ENCODE measurements at regions not wholly inside any gene's neighbourhood (a gene's known extent, or its start where the extent isn't known, plus 50 kb on each side); places are given as distances from the start of the nearest gene placed in this dataset.

DNA sequence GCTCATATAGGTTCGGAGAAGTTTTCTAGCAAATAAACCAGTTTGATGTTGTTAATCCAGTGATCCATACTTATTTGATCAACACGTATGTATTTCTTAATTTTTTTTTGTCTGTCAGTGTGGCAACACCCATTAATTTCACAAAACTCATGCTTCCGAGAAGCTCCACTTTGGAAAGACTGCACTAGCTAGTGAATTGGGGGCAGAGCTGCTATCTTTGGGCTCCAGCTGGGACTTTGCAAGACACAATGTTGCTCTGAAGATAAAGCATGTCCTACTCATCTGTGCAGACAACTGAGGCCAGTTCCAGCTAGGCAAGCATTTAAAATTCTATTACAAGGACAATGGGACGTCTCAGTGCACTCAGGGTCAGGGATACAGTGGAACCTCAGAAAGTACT, 298.4 kb downstream of the NUAK1 start:
- TF ChIP-seq, protein P1, sequence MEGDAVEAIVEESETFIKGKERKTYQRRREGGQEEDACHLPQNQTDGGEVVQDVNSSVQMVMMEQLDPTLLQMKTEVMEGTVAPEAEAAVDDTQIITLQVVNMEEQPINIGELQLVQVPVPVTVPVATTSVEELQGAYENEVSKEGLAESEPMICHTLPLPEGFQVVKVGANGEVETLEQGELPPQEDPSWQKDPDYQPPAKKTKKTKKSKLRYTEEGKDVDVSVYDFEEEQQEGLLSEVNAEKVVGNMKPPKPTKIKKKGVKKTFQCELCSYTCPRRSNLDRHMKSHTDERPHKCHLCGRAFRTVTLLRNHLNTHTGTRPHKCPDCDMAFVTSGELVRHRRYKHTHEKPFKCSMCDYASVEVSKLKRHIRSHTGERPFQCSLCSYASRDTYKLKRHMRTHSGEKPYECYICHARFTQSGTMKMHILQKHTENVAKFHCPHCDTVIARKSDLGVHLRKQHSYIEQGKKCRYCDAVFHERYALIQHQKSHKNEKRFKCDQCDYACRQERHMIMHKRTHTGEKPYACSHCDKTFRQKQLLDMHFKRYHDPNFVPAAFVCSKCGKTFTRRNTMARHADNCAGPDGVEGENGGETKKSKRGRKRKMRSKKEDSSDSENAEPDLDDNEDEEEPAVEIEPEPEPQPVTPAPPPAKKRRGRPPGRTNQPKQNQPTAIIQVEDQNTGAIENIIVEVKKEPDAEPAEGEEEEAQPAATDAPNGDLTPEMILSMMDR (IDR thresholded peaks at IDR 0.05) = no peak
- Mint-ChIP-seq H3K27me3 (ENCODE audit: low read depth, poor library complexity) (peaks cover 7% of the 10 kb centered on the region), H3K9me3 (no peaks in the 10 kb centered on the region), H3K4me3 (no peak overlapping the region), H3K36me3 (ENCODE audit: low read depth) (no peaks in the 10 kb centered on the region), H3K27ac (no peak overlapping the region), H3K4me1 (peaks cover 9% of the 10 kb centered on the region)
- no peak for DNase-seq

DNA sequence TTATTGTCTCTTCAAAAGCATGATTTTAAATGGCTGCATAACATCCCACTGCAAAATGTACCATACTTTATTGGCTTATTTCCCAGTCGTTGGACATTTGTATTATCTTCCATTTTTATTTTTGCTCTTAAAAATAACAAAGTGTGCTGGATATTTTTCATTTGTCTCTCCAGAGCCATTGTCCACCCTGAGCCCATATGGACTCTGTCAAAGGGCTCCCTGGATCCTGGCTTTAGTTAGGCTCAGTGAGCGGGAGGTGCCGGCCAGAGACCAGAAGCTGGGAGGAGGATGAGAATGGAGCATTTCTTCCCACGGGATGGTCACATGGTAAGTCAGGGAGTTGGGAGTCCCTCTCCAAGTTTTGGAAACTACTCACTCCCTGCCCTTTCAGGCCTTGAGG, 296.9 kb downstream of the NUAK1 start:
- Mint-ChIP-seq H3K4me1 (no peaks in the 10 kb centered on the region), H3K27ac (no peak overlapping the region)
- no peak for DNase-seq

DNA sequence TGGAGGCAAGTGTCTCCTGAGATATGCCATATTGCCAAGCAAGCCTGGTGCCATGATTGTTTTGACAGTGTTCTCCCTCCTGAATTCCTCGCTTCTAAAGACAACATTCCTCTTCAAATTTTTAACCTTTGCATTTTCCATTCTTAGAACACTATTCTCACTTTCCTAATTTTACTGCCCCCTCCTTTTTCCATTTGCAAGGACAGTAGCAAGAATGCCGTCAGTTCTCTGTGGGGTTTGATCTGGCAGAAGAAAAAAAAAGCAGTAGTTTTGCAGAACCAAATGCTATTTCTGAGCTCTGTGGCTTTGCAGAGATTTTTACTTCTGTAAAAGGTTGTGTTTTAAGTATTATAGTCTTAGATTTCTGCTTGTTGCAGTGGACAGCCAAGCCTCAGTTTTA, 295.2 kb downstream of the NUAK1 start:
- no peak for DNase-seq
- H3K27me3 Mint-ChIP-seq (ENCODE audit: low read depth, poor library complexity) = peaks cover 7% of the 10 kb centered on the region
- H3K4me3 Mint-ChIP-seq = no peak overlapping the region
- no peaks in the 10 kb centered on the region for H3K36me3 Mint-ChIP-seq (ENCODE audit: low read depth)
- no peaks in the 10 kb centered on the region for H3K4me1 Mint-ChIP-seq
- TF ChIP-seq, protein P1 (IDR thresholded peaks at IDR 0.05) = no peak
- no peak overlapping the region for H3K27ac Mint-ChIP-seq
- peaks cover 8% of the 10 kb centered on the region for H3K9me3 Mint-ChIP-seq

More for the DNA sequence above, 296.9 kb downstream of the NUAK1 start:
- H3K4me3 Mint-ChIP-seq = no peak overlapping the region
- H3K27me3 Mint-ChIP-seq (ENCODE audit: low read depth, poor library complexity) = peaks cover 7% of the 10 kb centered on the region
- peaks cover 8% of the 10 kb centered on the region for H3K9me3 Mint-ChIP-seq
- TF ChIP-seq, protein P1 (IDR thresholded peaks at IDR 0.05) = no peak
- no peaks in the 10 kb centered on the region for H3K36me3 Mint-ChIP-seq (ENCODE audit: low read depth)

DNA sequence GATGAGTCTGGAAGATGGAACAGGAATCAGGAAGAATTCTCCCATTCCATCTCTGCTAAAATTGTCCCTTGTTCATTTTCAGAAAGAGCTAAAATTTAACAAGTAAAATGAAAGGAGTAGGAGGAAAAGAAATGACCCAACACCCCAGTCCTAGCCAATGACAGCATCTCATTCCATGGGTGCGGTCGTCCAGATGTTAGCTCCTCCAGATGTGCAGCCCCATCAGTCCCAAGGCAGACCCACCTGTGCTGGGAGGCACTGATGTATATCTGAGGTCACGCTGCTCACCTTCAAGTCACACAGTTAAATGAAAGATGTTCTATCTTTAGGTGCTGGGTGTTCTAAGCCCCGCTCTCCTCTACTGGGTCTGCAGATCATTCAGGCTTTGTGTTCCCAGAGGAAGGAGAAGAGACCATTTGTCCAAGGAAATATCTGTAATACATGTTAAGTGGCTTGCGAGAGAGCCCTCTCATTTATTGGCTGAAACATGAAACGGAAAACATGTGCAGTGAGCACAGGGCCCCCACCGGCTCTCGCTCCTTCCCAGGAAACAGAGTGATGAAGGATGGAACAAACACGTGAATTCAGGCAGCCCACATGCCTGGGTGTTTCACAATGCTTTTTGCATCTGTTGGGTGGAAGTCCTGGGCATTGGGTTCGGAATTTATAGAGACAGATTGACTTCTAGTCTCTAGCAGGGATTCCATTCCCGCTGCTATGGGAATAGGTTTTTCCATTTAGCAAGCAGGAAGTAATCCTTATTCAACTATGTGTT, 294.6 kb downstream of the NUAK1 start:
- no peaks in the 10 kb centered on the region for H3K36me3 Mint-ChIP-seq (ENCODE audit: low read depth)
- no peaks in the 10 kb centered on the region for H3K4me1 Mint-ChIP-seq
- TF ChIP-seq, protein P1 (IDR thresholded peaks at IDR 0.05) = no peak
- H3K9me3 Mint-ChIP-seq = peaks cover 8% of the 10 kb centered on the region
- DNase-seq = no peak
- H3K4me3 Mint-ChIP-seq = no peak overlapping the region
- H3K27me3 Mint-ChIP-seq (ENCODE audit: low read depth, poor library complexity) = peaks cover 7% of the 10 kb centered on the region
- H3K27ac Mint-ChIP-seq = no peak overlapping the region

DNA sequence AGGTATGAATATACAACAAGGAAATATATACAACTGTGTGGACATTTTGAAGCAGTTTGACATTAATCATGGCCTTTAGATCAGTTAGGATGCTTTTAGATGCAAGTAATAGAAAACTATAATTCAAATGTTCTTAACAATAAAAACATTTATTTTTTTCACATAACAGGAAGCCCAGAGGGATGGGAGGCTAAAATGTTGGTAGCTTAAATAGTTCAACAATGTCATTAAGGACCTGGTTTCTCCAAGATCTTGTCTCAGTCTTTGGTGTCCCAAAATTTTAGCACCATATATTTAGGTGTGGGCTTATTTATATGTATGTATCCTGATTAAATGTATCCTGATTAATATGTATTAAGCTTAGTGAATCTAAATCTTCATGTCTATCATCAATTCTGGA, 292.4 kb downstream of the NUAK1 start:
- DNase-seq = no peak
- peaks cover 7% of the 10 kb centered on the region for H3K4me1 Mint-ChIP-seq
- H3K4me3 Mint-ChIP-seq = no peak overlapping the region
- no peaks in the 10 kb centered on the region for H3K36me3 Mint-ChIP-seq (ENCODE audit: low read depth)
- no peaks in the 10 kb centered on the region for H3K27me3 Mint-ChIP-seq (ENCODE audit: low read depth, poor library complexity)
- TF ChIP-seq, protein P1 (IDR thresholded peaks at IDR 0.05) = no peak
- no peak overlapping the region for H3K27ac Mint-ChIP-seq
- H3K9me3 Mint-ChIP-seq = peaks cover 8% of the 10 kb centered on the region

DNA sequence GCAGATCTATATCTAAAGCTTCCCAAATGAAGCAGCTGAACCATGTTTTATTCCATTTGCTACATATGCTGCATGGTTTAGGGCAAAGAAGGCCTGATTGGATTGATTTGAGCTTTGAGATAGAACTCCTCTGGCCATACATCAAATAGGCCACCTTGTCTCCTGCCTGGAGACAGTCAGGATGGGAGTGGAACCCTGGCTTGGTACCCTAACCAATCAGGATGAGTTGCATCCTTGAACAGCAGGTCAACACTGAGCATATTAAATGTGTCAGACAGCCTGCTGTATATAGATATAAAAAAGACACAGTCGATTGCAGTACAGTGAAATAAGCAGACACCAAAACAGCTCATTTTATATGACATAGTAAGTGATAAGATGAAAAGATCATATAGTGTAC, 291.7 kb downstream of the NUAK1 start:
- no peak for DNase-seq
- H3K4me1 Mint-ChIP-seq = peaks cover 7% of the 10 kb centered on the region
- H3K27ac Mint-ChIP-seq = no peak overlapping the region
- peaks cover 8% of the 10 kb centered on the region for H3K9me3 Mint-ChIP-seq
- H3K36me3 Mint-ChIP-seq (ENCODE audit: low read depth) = no peaks in the 10 kb centered on the region
- no peak overlapping the region for H3K4me3 Mint-ChIP-seq
- TF ChIP-seq, protein P1 (IDR thresholded peaks at IDR 0.05) = no peak
- no peaks in the 10 kb centered on the region for H3K27me3 Mint-ChIP-seq (ENCODE audit: low read depth, poor library complexity)
